IPS-18a (cell line): ENCODE measurements at regions not wholly inside any gene's neighbourhood (a gene's known extent, or its start where the extent isn't known, plus 50 kb on each side); places are given as distances from the start of the nearest gene placed in this dataset.

ENCODE experiments used
- H3K27ac ChIP-seq: one replicate; pipeline ENCODE4 v1.5.1; 2013; ENCODE audit warnings: low read length
- H3K27me3 ChIP-seq: one replicate; pipeline ENCODE4 v1.6.1; 2013; ENCODE audit warnings: mild to moderate bottlenecking, low read length; ENCODE audit not compliant: control insufficient read depth, insufficient read depth
- H3K36me3 ChIP-seq: one replicate; pipeline ENCODE4 v1.6.1; 2013; ENCODE audit warnings: low read depth, low read length; ENCODE audit not compliant: control insufficient read depth
- H3K4me1 ChIP-seq: one replicate; pipeline ENCODE4 v1.6.1; 2013; ENCODE audit warnings: low read depth, low read length; ENCODE audit not compliant: control insufficient read depth
- H3K4me3 ChIP-seq: one replicate; pipeline ENCODE4 v1.5.1; 2013; ENCODE audit warnings: low read length
- H3K9ac ChIP-seq: one replicate; pipeline ENCODE4 v1.6.1; 2013; ENCODE audit warnings: mild to moderate bottlenecking, low read length, moderate library complexity
- H3K9me3 ChIP-seq: one replicate; pipeline ENCODE4 v1.6.1; 2013; ENCODE audit warnings: low read depth, low read length; ENCODE audit not compliant: control insufficient read depth

GRCh38 chr6:168950858-168951214 lies 302.8 kb downstream of the THBS2 start:
- no peak overlapping the region for H3K27ac ChIP-seq
- H3K4me3 ChIP-seq = no peak overlapping the region
- H3K9me3 ChIP-seq = no peaks in the 10 kb centered on the region
- no peaks in the 10 kb centered on the region for H3K4me1 ChIP-seq
- H3K9ac ChIP-seq = no peak overlapping the region
- H3K27me3 ChIP-seq = no peaks in the 10 kb centered on the region
- no peaks in the 10 kb centered on the region for H3K36me3 ChIP-seq

GRCh38 chr6:168949981-168950857 lies 303.4 kb downstream of the THBS2 start:
- no peak overlapping the region for H3K27ac ChIP-seq
- no peaks in the 10 kb centered on the region for H3K9me3 ChIP-seq
- H3K27me3 ChIP-seq = no peaks in the 10 kb centered on the region
- no peaks in the 10 kb centered on the region for H3K4me1 ChIP-seq
- no peak overlapping the region for H3K4me3 ChIP-seq
- no peak overlapping the region for H3K9ac ChIP-seq
- H3K36me3 ChIP-seq = no peaks in the 10 kb centered on the region

GRCh38 chr6:168948990-168949531 lies 304.6 kb downstream of the THBS2 start:
- H3K4me1 ChIP-seq = no peaks in the 10 kb centered on the region
- no peak overlapping the region for H3K4me3 ChIP-seq
- no peaks in the 10 kb centered on the region for H3K9me3 ChIP-seq
- H3K27ac ChIP-seq = no peak overlapping the region
- no peaks in the 10 kb centered on the region for H3K36me3 ChIP-seq
- no peak overlapping the region for H3K9ac ChIP-seq
- H3K27me3 ChIP-seq = no peaks in the 10 kb centered on the region

- H3K36me3 ChIP-seq = no peaks in the 10 kb centered on the region
- H3K4me1 ChIP-seq = no peaks in the 10 kb centered on the region
- no peak overlapping the region for H3K27ac ChIP-seq
- no peaks in the 10 kb centered on the region for H3K27me3 ChIP-seq
- no peak overlapping the region for H3K9ac ChIP-seq
- H3K4me3 ChIP-seq = no peak overlapping the region
- no peaks in the 10 kb centered on the region for H3K9me3 ChIP-seq
Measured at GRCh38 chr6:168948002-168948401, 305.6 kb downstream of the THBS2 start.

GRCh38 chr6:168943231-168943905 lies 310.3 kb downstream of the THBS2 start:
- H3K9ac ChIP-seq = no peak overlapping the region
- no peaks in the 10 kb centered on the region for H3K27me3 ChIP-seq
- no peak overlapping the region for H3K27ac ChIP-seq
- no peaks in the 10 kb centered on the region for H3K36me3 ChIP-seq
- H3K4me1 ChIP-seq = no peaks in the 10 kb centered on the region
- no peaks in the 10 kb centered on the region for H3K9me3 ChIP-seq
- H3K4me3 ChIP-seq = no peak overlapping the region

- no peak overlapping the region for H3K9ac ChIP-seq
- H3K4me3 ChIP-seq = no peak overlapping the region
- H3K27me3 ChIP-seq = no peaks in the 10 kb centered on the region
- H3K9me3 ChIP-seq = no peaks in the 10 kb centered on the region
- H3K4me1 ChIP-seq = no peaks in the 10 kb centered on the region
- H3K36me3 ChIP-seq = no peaks in the 10 kb centered on the region
- no peak overlapping the region for H3K27ac ChIP-seq
Measured at GRCh38 chr6:168942646-168943045, 311.0 kb downstream of the THBS2 start.

GRCh38 chr6:168941036-168941435 lies 312.6 kb downstream of the THBS2 start:
- no peaks in the 10 kb centered on the region for H3K36me3 ChIP-seq
- H3K27me3 ChIP-seq = no peaks in the 10 kb centered on the region
- H3K27ac ChIP-seq = no peak overlapping the region
- H3K9ac ChIP-seq = no peak overlapping the region
- H3K9me3 ChIP-seq = no peaks in the 10 kb centered on the region
- H3K4me1 ChIP-seq = no peaks in the 10 kb centered on the region
- H3K4me3 ChIP-seq = no peak overlapping the region

GRCh38 chr6:168939796-168940195 lies 313.9 kb downstream of the THBS2 start:
- Histone ChIP-seq H3K27me3 (no peaks in the 10 kb centered on the region), H3K36me3 (no peaks in the 10 kb centered on the region), H3K4me3 (no peak overlapping the region), H3K9ac (no peak overlapping the region), H3K4me1 (no peaks in the 10 kb centered on the region), H3K9me3 (no peaks in the 10 kb centered on the region), H3K27ac (no peak overlapping the region)

- Histone ChIP-seq H3K27me3 (no peaks in the 10 kb centered on the region), H3K9ac (no peak overlapping the region), H3K36me3 (no peaks in the 10 kb centered on the region), H3K27ac (no peak overlapping the region), H3K9me3 (no peaks in the 10 kb centered on the region), H3K4me1 (no peaks in the 10 kb centered on the region), H3K4me3 (no peak overlapping the region)
Measured at GRCh38 chr6:168939041-168939440, 314.6 kb downstream of the THBS2 start.

GRCh38 chr6:168938546-168938945 lies 315.1 kb downstream of the THBS2 start:
- H3K36me3 ChIP-seq = no peaks in the 10 kb centered on the region
- no peaks in the 10 kb centered on the region for H3K27me3 ChIP-seq
- no peak overlapping the region for H3K9ac ChIP-seq
- no peaks in the 10 kb centered on the region for H3K9me3 ChIP-seq
- H3K27ac ChIP-seq = no peak overlapping the region
- no peak overlapping the region for H3K4me3 ChIP-seq
- H3K4me1 ChIP-seq = no peaks in the 10 kb centered on the region

- H3K27ac ChIP-seq = no peak overlapping the region
- H3K9me3 ChIP-seq = peaks cover 5% of the 10 kb centered on the region
- H3K9ac ChIP-seq = no peak overlapping the region
- no peaks in the 10 kb centered on the region for H3K36me3 ChIP-seq
- H3K27me3 ChIP-seq = no peaks in the 10 kb centered on the region
- H3K4me3 ChIP-seq = no peak overlapping the region
- H3K4me1 ChIP-seq = no peaks in the 10 kb centered on the region
Measured at GRCh38 chr6:168937054-168937453, 316.6 kb downstream of the THBS2 start.
